Pulmonary artery endothelial cell (primary cell): ENCODE measurements at regions not wholly inside any gene's neighbourhood (a gene's known extent, or its start where the extent isn't known, plus 50 kb on each side); places are given as distances from the start of the nearest gene placed in this dataset.

Experiments used
- DNase-seq: peaks from one replicate; pipeline ENCODE4 v3.0.0-alpha.2; 2011; ENCODE audit warnings: low read depth, low spot score

DNA sequence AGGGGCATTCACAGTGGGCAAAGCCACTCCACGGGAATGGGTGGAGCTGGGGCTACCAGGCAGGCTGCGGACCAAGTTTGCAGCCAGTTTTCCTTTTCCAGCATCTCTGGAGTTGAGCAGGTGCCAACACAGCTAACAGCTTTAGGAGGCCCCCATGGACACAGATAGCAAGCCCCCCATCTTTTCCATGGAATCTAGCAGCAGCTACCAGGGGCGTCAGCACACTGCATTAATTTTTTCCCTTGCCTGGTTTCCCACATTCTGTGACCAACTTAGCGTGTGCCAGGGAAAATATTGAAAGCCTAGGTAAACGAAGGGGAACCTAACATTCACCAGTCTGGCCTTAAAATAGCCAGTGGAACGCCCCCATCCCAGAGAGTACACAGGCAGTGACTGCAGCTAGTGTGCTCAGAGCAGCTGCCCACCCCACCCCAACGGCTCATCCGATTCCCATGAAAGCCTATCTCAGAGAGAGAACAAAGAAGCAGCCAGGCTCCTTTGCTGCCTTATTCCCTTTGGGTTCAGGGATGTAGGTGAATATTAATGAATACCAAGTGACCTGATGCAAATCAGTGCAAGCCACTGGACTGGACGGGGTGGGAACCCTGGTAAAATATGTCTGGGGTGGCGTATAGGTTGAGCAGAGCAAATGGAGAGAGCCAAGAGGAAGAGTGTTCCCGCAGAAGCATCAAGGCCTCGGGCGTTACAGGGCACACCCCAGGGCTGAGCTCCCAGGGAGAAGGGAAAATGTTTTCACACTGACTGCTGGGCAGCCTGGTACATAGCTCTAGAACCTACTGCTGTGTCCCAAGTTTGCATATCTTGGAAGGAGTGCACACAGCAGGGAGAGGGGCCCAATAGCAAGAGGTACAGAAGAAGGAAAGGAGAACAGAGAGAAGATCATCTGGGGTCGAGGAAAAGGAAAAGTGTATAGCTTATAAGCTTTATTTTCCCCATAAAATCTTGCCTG, 73.9 kb upstream of the SOX9 start:
- DNase-seq, result no peak

DNA sequence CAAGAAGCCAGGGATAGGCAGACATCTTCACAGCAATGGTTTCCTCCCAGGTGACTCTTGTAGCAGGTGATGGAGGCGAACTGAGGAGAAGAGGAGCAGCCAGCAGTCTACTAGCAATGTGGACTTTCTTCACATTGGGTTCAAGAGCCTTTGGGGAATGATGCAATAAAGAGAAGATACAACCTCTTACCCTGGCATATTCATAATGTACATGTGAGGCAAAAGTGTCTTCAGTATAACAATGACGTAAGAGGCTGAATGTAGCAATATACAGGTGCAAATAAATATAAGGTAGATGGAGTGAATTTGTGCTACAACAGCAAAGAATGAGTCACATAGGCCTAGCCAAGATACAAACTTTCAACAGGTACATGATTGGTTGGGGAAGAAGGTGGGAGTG, 70.9 kb upstream of the SOX9 start:
- no peak for DNase-seq

DNA sequence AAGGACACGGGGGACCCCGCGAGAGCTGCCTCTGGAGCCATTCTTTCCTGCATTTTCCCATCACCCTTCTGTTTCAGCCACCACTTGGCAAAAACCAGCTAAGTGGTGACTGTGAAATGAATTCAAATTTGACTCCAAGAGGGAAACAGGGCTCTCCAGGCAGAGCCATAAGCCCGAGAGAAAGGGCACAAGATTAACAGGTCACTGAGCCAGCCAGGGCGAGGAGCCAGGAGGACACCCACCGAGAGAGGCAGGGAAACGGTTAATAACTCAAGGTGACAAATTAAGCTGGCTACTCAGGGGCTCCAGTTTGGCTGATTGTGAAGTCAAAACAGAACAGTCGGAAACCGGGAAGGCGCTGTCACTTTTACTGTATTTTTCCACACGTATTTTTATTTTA, 67.8 kb upstream of the SOX9 start:
- DNase-seq, result no peak

- no peak for DNase-seq
Measured at GRCh38 chr17:72053449-72053848, 67.4 kb upstream of the SOX9 start.

- no peak for DNase-seq
Measured at GRCh38 chr17:72056155-72056554, 64.7 kb upstream of the SOX9 start.

GRCh38 chr17:72056727-72057290, 64.0 kb upstream of the SOX9 start:
- no peak for DNase-seq

- no peak for DNase-seq
Measured at GRCh38 chr17:72060084-72060483, 60.7 kb upstream of the SOX9 start.

- no peak for DNase-seq
Measured at GRCh38 chr17:72063262-72063661, 57.6 kb upstream of the SOX9 start.

DNA sequence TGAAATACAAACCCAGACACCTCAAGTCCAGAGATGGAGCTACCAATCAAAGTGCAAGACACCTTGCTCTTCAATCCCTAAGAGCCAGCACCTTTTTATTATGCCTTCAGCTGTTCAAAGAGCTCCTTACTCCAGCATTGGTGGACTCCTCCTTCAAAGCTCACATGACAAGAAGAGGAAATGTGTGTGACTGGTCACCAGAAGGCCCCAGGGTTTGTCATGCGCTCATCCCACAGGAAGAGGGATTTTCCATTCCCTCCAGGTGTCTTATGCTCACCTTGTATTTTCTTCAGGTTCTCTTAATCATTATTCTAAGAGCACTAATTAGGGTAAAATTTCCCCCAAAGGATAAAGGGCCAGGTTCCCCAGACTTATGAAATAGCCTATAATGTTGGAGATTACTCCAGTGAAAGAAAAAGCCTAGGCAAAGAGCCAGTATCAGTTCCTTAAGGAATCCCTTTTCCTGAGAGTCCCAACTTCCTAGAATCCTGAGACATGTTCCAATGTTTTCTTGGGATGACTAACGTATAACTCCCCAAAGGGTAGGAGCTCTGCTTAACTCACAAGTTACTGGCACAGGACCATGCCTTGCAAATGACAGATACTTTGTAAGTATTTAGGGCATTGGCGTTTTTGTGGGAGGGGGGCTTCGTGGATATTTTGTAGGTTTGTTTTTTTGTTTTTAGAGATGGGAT, 56.9 kb upstream of the SOX9 start:
- DNase-seq, result no peak

DNA sequence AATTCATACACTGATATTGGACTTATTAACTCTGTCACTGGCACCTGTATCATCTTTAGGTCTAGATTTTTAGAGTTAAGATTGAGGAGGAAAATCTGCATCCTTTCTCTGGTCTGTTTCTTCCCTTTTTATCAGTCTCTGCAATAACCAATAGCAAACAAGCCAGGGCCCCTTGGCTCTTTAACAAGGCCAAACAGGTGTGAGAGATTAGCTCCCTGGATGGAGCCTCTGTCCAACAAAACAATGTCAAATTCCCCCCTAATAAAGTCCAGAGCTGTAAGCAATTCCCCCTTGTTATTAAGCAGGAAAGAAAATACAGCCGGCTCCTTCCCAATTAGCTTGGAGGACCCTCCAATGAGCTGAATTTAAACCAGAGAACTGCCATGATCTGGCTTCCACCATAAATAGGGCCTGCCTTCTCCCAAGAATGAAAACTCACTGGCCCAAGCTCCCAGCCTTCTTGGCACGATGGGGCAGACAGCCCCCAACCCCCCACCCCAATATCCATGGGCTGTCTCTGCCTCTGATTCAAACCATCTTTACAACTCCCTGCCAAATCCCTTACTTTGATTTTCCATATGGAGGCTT, 56.1 kb upstream of the SOX9 start:
- DNase-seq, result no peak

DNA sequence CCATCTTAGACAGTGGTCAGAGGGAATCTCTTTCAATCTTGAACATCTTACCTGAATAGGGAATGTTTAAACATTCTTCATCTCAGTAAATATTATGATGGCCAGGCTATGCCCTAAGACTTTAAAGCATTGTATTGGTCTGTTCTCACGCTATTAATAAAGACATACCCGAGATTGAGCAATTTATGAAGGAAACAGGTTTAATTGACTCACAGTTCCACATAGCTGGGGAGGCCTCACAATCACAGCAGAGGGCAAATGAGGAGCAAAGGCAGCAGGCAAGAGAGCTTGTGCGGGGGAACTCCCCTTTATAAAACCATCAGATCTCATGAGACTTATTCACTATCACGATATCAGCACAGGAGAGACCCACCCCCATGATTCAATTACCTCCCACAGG, 55.3 kb upstream of the SOX9 start:
- DNase-seq, result no peak

DNA sequence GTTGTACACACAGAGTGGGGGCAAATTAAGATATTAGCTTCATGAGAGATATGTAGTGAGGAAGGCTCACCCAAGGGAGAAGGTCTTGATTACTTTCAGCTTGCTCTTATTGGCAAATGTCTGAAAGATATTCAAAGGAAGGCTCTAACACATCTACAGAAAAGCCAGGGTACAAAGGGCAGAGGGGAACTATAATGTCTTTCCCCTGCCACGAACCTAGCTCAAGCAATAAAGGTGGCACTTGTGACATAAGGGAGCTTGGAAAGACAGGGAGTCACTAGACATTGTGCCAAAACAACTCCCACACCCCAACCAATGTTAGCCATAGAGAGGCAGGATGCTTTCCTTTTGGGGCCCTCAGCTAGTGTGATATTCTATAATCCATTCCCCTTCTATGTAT, 52.2 kb upstream of the SOX9 start:
- no peak for DNase-seq

DNA sequence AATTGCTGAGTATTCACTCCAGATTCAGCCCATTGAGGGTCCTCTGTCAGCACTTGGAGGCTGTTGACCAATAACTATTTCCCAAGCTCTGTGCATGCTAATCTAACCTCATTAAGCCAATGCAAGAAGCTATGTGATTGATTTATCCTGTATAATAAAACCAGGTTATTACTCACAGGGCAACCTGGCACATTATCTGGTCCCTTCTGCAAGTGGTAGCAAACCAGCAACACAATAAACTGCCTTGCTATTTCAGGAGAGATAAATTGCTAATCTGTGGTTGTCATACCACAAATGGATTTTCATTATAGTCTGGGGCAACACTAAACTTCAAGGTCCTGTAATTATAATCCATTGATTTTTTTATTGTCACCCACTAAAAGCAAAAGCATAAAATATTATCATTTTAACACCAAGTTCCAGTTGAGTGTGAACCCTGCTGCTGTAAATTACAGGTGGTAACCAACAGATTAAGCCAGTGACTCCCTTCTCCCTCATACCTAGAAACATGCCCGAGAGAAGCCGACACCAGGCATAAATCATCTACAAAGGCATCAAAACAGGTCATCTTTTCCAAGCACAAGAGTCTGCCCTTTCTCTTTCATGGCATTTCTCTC, 51.1 kb upstream of the SOX9 start:
- DNase-seq, result no peak
